IMR-90 (cell line): ENCODE measurements at regions not wholly inside any gene's neighbourhood (a gene's known extent, or its start where the extent isn't known, plus 50 kb on each side); places are given as distances from the start of the nearest gene placed in this dataset.

ENCODE experiments used
- BHLHE40 ChIP-seq: fragments of 150-350 bp; IDR thresholded peaks from 2 replicates; pipeline ENCODE4 v1.6.1; 2016; ENCODE audit warnings: mild to moderate bottlenecking, low read depth, low read length
- CEBPB ChIP-seq: IDR thresholded peaks from 2 replicates; pipeline ENCODE4 v1.6.1; 2012; ENCODE audit warnings: low read depth, low read length, improper control_type of control experiment
- CTCF ChIP-seq: conservative IDR thresholded peaks from 2 replicates; pipeline ENCODE4 v1.5.1; 2012; ENCODE audit warnings: mild to moderate bottlenecking, low read depth, low read length, improper control_type of control experiment
- FOS ChIP-seq: fragments of 150-350 bp; IDR thresholded peaks from 2 replicates; pipeline ENCODE4 v1.6.1; 2016; ENCODE audit warnings: low read depth, low read length
- MXI1 ChIP-seq: IDR thresholded peaks from 2 replicates; pipeline ENCODE4 v1.6.1; 2012; ENCODE audit warnings: low read depth, mild to moderate bottlenecking, low read length, moderate library complexity, borderline replicate concordance
- POLR2A ChIP-seq: IDR thresholded peaks from 2 replicates; pipeline ENCODE4 v1.6.1; 2012; ENCODE audit warnings: mild to moderate bottlenecking, low read depth, low read length
- RCOR1 ChIP-seq: IDR thresholded peaks from 2 replicates; pipeline ENCODE4 v1.6.1; 2012; ENCODE audit warnings: mild to moderate bottlenecking, low read length, improper control_type of control experiment; ENCODE audit not compliant: insufficient replicate concordance

GRCh38 chr12:91801048-91801447 lies 344.6 kb downstream of the BTG1 start:
- TF ChIP-seq CTCF (no peak), POLR2A (no peak), MXI1 (no peak), CEBPB (no peak), FOS (no peak), RCOR1 (no peak), BHLHE40 (no peak)
